ENCODE measurements at regions not wholly inside any gene's neighbourhood (a gene's known extent, or its start where the extent isn't known, plus 50 kb on each side); places are given as distances from the start of the nearest gene placed in this dataset.
A peak's percentile ranks its signal among the peaks of the same experiment; 100 is the strongest.

DNA sequence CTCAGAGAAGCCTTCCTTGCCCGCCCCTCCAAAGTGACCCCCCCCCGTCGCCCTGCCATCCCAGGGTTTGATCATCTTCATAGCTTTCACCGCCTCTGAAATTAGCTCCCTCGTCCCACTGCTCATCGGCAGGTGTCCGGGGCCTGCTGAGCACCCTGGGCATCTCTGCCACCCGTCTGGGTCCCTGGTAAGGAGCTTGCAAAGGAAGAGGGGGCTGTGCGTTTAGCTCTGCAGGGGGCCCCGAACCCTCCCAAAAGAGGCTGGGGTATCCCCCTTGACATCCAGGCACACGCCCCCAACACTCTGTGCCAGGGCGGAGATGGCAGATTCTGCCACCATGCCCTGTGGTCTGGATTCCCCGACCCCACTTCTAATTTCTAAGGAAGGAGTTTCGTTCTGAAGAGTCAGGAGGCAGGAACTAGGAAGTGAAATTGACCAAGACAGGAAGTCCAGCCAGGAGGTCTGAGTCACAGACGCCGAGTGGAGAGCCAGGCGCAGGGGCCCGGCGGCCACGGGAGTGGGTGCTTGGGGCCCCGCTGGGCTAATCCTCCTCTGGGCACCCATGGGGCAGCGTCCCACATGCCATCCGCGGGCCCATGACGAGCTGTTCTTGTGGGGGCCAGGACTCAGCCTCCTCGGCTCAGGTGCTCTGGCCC, 95.7 kb downstream of the RFLNA start:
- ATAC-seq (peak in 2 of 4 donors; percentile 2 to 9), DNase-seq (peak in 1 of 3 donors; percentile 68)
- WGBS (ENCODE audit: insufficient coverage, low coverage, low lambda C conversion rate, missing lambda C conversion rate), result 36% methylated on average over 7 of the region's 26 CpGs
- intact Hi-C loops (cut with DNase I), result no loop called here
- Histone ChIP-seq H3K27me3 (no peaks in the 10 kb centered on the region), H3K4me1 (peaks cover 2 to 63% (median 32%) of the 10 kb centered on the region in 4 donors), H3K9me3 (no peaks in the 10 kb centered on the region), H3K4me3 (no peak overlapping the region), H3K27ac (peak overlapping the region; percentile 21 to 82 (median 66)), H3K36me3 (peaks cover 0 to 6% (median 0%) of the 10 kb centered on the region in 4 donors)
- no peak for TF ChIP-seq POLR2A (IDR thresholded peaks at IDR 0.05)
- TF ChIP-seq CTCF (IDR thresholded peaks at IDR 0.05), result no peak

- peaks cover 0 to 6% (median 0%) of the 10 kb centered on the region in 4 donors for H3K36me3 ChIP-seq
- ATAC-seq (peak; percentile 32 to 46 (median 36)), DNase-seq (peak in 1 of 3 donors; percentile 68)
- H3K4me3 ChIP-seq, result peak overlapping the region; percentile 40 to 59 (median 49)
- 27% methylated on average over 6 of the region's 16 CpGs for WGBS (ENCODE audit: insufficient coverage, low coverage, low lambda C conversion rate, missing lambda C conversion rate)
- H3K4me1 ChIP-seq, result peaks cover 2 to 63% (median 32%) of the 10 kb centered on the region in 4 donors
- no peaks in the 10 kb centered on the region for H3K27me3 ChIP-seq
- peak overlapping the region; percentile 40 to 82 (median 66) for H3K27ac ChIP-seq
- TF ChIP-seq POLR2A (IDR thresholded peaks at IDR 0.05) (no peak), CTCF (IDR thresholded peaks at IDR 0.05) (no peak)
- no peaks in the 10 kb centered on the region for H3K9me3 ChIP-seq
- intact Hi-C loops (cut with DNase I), result no loop called here
Observed at GRCh38 chr12:124389725-124390441, 95.0 kb downstream of the RFLNA start.

DNA sequence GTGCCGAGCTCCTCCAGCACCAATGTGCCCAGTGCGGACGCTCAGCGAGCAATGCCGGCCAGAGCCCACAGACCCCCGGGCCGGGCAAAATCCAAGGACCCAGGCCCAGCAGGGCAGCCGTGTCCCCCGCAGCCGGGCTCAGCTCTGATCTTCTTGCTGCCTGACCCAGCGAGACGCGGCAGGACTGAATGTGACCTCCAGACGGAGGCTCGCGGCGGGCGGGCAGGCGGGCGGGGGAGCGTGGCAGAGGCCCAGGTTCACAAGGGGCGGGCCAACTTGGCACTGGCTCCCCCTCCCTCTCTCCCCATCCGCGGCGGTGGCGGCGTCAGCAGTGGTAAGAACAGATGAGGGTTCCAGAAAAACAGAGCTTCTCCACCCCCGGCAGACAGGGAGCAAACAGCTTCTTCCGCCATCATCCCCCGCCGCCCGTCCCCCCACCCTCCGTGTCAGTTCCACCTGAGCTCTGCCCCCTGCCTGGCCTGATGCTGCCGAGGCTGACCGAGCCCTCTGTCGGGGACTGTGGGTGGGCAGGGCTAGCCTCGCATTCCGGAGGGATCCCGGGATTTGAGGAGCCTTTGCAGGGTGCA, 94.3 kb downstream of the RFLNA start:
- no peaks in the 10 kb centered on the region for H3K27me3 ChIP-seq
- no peaks in the 10 kb centered on the region for H3K9me3 ChIP-seq
- H3K36me3 ChIP-seq, result peaks cover 0 to 5% (median 0%) of the 10 kb centered on the region in 4 donors
- intact Hi-C loops (cut with DNase I), result no loop called here
- DNase-seq, result peak; percentile 92 to 93 (median 93)
- WGBS (ENCODE audit: insufficient coverage, low coverage, low lambda C conversion rate, missing lambda C conversion rate), result 0% methylated on average over 10 of the region's 39 CpGs
- peaks cover 2 to 60% (median 31%) of the 10 kb centered on the region in 4 donors for H3K4me1 ChIP-seq
- H3K4me3 ChIP-seq, result peak overlapping the region; percentile 40 to 59 (median 49)
- ATAC-seq, result peak; percentile 68 to 77 (median 71)
- peak overlapping the region; percentile 40 to 82 (median 66) for H3K27ac ChIP-seq
- TF ChIP-seq CTCF (IDR thresholded peaks at IDR 0.05) (no peak), POLR2A (IDR thresholded peaks at IDR 0.05) (peak; percentile 37)

DNA sequence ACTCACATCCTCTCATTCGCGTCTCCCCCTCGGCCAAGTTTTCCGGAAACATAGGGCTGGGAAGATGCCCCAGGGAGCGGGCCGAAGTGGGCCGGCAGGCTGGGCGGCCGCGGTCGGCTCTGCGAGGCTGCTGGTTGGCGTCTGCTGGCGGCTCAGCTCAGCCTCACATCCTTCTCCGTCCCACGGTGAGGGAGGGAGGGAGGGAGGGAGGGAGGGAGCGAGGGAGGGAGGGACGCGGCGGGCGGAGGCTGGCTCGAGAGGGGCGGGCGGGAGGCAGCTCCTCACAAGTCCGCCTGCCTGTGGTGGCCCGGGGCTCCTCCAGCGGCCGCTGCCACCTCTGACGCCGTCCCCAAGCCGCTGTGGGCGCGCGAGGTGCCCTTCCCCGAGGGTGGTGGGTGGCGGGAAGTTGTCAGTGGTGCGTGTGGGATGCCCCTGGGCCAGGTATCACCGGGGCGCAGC, 93.8 kb downstream of the RFLNA start:
- 0% methylated on average over 8 of the region's 39 CpGs for WGBS (ENCODE audit: insufficient coverage, low coverage, low lambda C conversion rate, missing lambda C conversion rate)
- H3K36me3 ChIP-seq, result no peaks in the 10 kb centered on the region
- DNase-seq (peak; percentile 76 to 84 (median 82)), ATAC-seq (peak; percentile 50 to 55 (median 54))
- intact Hi-C loops (cut with DNase I), result no loop called here
- peaks cover 2 to 55% (median 27%) of the 10 kb centered on the region in 4 donors for H3K4me1 ChIP-seq
- H3K27ac ChIP-seq, result peak overlapping the region; percentile 34 to 82 (median 66)
- H3K9me3 ChIP-seq, result no peaks in the 10 kb centered on the region
- peak overlapping the region; percentile 40 to 59 (median 49) for H3K4me3 ChIP-seq
- no peaks in the 10 kb centered on the region for H3K27me3 ChIP-seq
- TF ChIP-seq CTCF (IDR thresholded peaks at IDR 0.05) (no peak), POLR2A (IDR thresholded peaks at IDR 0.05) (no peak)

Measured in right lobe of liver (tissue), 6 donors.